H1 (cell line): ENCODE measurements at regions not wholly inside any gene's neighbourhood (a gene's known extent, or its start where the extent isn't known, plus 50 kb on each side); places are given as distances from the start of the nearest gene placed in this dataset.

Experiments used
- ATF2 ChIP-seq: IDR thresholded peaks from 2 replicates; pipeline ENCODE4 v1.6.1; 2012; ENCODE audit warnings: low read length, inconsistent platforms
- CREB1 ChIP-seq: IDR thresholded peaks from 2 replicates; pipeline ENCODE4 v1.6.1; 2012; ENCODE audit warnings: inconsistent platforms
- MAFK ChIP-seq: IDR thresholded peaks from 2 replicates; pipeline ENCODE4 v1.6.1; 2012; ENCODE audit warnings: low read depth, mild to moderate bottlenecking, improper control_type of control experiment, low read length
- PHF8 ChIP-seq: fragments of 200-600 bp; sonication (generic); conservative IDR thresholded peaks from 2 replicates; pipeline ENCODE4 v1.7.1; 2012; ENCODE audit warnings: low read depth, mild to moderate bottlenecking, inconsistent platforms, low read length, moderate library complexity
- TF ChIP-seq, protein P1 (sequence below): fragments of 300-600 bp; sonication (generic); IDR thresholded peaks from 2 replicates; pipeline ENCODE4 v1.7.1; 2012; ENCODE audit warnings: low read length, moderate library complexity, mild to moderate bottlenecking, inconsistent platforms; ENCODE audit not compliant: insufficient replicate concordance

GRCh38 chr10:10110844-10111490 lies 906.7 kb upstream of the CELF2 start (continued):
- TF ChIP-seq ATF2 = no peak
- TF ChIP-seq, protein P1, sequence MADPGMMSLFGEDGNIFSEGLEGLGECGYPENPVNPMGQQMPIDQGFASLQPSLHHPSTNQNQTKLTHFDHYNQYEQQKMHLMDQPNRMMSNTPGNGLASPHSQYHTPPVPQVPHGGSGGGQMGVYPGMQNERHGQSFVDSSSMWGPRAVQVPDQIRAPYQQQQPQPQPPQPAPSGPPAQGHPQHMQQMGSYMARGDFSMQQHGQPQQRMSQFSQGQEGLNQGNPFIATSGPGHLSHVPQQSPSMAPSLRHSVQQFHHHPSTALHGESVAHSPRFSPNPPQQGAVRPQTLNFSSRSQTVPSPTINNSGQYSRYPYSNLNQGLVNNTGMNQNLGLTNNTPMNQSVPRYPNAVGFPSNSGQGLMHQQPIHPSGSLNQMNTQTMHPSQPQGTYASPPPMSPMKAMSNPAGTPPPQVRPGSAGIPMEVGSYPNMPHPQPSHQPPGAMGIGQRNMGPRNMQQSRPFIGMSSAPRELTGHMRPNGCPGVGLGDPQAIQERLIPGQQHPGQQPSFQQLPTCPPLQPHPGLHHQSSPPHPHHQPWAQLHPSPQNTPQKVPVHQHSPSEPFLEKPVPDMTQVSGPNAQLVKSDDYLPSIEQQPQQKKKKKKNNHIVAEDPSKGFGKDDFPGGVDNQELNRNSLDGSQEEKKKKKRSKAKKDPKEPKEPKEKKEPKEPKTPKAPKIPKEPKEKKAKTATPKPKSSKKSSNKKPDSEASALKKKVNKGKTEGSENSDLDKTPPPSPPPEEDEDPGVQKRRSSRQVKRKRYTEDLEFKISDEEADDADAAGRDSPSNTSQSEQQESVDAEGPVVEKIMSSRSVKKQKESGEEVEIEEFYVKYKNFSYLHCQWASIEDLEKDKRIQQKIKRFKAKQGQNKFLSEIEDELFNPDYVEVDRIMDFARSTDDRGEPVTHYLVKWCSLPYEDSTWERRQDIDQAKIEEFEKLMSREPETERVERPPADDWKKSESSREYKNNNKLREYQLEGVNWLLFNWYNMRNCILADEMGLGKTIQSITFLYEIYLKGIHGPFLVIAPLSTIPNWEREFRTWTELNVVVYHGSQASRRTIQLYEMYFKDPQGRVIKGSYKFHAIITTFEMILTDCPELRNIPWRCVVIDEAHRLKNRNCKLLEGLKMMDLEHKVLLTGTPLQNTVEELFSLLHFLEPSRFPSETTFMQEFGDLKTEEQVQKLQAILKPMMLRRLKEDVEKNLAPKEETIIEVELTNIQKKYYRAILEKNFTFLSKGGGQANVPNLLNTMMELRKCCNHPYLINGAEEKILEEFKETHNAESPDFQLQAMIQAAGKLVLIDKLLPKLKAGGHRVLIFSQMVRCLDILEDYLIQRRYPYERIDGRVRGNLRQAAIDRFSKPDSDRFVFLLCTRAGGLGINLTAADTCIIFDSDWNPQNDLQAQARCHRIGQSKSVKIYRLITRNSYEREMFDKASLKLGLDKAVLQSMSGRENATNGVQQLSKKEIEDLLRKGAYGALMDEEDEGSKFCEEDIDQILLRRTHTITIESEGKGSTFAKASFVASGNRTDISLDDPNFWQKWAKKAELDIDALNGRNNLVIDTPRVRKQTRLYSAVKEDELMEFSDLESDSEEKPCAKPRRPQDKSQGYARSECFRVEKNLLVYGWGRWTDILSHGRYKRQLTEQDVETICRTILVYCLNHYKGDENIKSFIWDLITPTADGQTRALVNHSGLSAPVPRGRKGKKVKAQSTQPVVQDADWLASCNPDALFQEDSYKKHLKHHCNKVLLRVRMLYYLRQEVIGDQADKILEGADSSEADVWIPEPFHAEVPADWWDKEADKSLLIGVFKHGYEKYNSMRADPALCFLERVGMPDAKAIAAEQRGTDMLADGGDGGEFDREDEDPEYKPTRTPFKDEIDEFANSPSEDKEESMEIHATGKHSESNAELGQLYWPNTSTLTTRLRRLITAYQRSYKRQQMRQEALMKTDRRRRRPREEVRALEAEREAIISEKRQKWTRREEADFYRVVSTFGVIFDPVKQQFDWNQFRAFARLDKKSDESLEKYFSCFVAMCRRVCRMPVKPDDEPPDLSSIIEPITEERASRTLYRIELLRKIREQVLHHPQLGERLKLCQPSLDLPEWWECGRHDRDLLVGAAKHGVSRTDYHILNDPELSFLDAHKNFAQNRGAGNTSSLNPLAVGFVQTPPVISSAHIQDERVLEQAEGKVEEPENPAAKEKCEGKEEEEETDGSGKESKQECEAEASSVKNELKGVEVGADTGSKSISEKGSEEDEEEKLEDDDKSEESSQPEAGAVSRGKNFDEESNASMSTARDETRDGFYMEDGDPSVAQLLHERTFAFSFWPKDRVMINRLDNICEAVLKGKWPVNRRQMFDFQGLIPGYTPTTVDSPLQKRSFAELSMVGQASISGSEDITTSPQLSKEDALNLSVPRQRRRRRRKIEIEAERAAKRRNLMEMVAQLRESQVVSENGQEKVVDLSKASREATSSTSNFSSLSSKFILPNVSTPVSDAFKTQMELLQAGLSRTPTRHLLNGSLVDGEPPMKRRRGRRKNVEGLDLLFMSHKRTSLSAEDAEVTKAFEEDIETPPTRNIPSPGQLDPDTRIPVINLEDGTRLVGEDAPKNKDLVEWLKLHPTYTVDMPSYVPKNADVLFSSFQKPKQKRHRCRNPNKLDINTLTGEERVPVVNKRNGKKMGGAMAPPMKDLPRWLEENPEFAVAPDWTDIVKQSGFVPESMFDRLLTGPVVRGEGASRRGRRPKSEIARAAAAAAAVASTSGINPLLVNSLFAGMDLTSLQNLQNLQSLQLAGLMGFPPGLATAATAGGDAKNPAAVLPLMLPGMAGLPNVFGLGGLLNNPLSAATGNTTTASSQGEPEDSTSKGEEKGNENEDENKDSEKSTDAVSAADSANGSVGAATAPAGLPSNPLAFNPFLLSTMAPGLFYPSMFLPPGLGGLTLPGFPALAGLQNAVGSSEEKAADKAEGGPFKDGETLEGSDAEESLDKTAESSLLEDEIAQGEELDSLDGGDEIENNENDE = no peak
- no peak for TF ChIP-seq CREB1
- no peak for TF ChIP-seq PHF8
- no peak for TF ChIP-seq MAFK
